OCI-LY7 (cell line): ENCODE measurements at regions not wholly inside any gene's neighbourhood (a gene's known extent, or its start where the extent isn't known, plus 50 kb on each side); places are given as distances from the start of the nearest gene placed in this dataset.

Experiments used
- EZH2phosphoT487 ChIP-seq: fragments of 200-600 bp; sonication (generic); IDR thresholded peaks from 2 replicates; pipeline ENCODE4 v1.6.1; 2018; ENCODE audit warnings: low read depth, borderline replicate concordance, mild to moderate bottlenecking, mixed run types, antibody characterized with exemption, low read length, moderate library complexity, mixed read lengths
- TF ChIP-seq, protein P1 (sequence below): fragments of 200-600 bp; sonication (generic); conservative IDR thresholded peaks from 2 replicates; pipeline ENCODE4 v1.5.1; 2014; ENCODE audit warnings: mild to moderate bottlenecking, antibody characterized with exemption, low read length, moderate library complexity, mixed read lengths

DNA sequence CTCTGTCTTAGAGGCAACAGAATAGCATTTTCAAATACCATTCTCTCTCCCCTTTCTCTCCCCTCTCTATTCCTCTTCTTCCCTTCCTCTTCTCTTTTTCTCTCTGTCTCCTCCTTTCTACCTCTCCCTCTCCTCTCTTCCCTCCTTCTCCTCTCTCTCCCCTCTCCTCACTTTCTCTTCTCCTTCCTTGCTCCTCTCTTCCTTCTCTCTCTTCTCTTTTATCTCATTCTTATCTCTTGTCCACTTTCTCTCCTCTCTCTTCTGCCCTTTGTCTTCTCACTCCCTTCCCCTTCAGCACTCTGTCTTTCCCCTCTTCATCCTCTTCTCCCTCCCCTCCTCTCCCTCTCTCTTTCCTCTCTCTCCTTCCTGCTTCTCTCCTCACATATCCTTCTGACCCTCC, 2265.8 kb upstream of the TENM3 start:
- TF ChIP-seq, protein P1, sequence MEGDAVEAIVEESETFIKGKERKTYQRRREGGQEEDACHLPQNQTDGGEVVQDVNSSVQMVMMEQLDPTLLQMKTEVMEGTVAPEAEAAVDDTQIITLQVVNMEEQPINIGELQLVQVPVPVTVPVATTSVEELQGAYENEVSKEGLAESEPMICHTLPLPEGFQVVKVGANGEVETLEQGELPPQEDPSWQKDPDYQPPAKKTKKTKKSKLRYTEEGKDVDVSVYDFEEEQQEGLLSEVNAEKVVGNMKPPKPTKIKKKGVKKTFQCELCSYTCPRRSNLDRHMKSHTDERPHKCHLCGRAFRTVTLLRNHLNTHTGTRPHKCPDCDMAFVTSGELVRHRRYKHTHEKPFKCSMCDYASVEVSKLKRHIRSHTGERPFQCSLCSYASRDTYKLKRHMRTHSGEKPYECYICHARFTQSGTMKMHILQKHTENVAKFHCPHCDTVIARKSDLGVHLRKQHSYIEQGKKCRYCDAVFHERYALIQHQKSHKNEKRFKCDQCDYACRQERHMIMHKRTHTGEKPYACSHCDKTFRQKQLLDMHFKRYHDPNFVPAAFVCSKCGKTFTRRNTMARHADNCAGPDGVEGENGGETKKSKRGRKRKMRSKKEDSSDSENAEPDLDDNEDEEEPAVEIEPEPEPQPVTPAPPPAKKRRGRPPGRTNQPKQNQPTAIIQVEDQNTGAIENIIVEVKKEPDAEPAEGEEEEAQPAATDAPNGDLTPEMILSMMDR: no peak
- TF ChIP-seq EZH2phosphoT487: no peak
